ENCODE measurements at regions not wholly inside any gene's neighbourhood (a gene's known extent, or its start where the extent isn't known, plus 50 kb on each side); places are given as distances from the start of the nearest gene placed in this dataset.
"Not testable (repeated sequence)": the region's sequence is repeated elsewhere in the genome, so short reads cannot be mapped to it uniquely, and the experiment has no call there.

DNA sequence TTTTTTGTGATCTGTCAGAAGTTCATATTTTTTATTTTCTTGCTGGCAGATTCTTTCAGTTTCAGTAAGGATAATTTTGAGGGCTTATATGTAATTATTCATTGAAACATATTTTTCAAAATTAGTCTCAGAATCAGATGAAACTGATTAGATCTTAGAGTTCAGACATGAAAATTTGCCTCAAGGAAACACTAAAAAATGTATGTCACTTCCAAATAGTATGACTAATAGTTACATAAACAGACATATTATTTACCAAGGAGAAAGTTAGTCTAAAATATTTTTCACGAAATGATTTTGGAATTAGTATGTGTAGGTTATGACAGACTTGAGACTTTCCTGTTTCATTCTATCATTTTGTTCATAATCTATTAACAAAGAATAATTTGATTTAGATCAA is 628.6 kb downstream of the CCDC85A start:
- no peak for DNase-seq

DNA sequence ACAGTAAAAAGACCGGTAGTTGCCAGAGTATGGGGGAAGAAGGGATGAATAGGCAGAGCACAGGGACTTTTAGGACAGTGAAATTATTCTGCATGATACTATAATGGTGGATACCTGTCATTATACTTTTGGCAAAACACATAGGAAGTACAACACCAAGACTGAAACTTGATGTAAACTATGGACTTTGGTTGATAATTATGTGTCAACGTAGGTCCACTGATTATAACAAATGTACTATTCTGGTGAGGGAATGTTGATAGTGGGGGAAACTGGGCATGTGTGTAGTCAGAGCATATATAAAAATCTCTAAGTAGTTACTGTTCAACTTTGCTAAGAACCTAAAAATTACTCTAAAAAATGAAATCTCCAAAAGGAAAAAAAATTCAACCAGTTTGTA is 629.7 kb downstream of the CCDC85A start:
- DNase-seq: no peak

- no peak for DNase-seq
These were observed 632.9 kb downstream of the CCDC85A start for GRCh38 chr2:56816666-56817065.

GRCh38 chr2:56831780-56832179 is 648.0 kb downstream of the CCDC85A start:
- no peak for DNase-seq

GRCh38 chr2:56834686-56835085 is 650.9 kb downstream of the CCDC85A start:
- DNase-seq: no peak

DNA sequence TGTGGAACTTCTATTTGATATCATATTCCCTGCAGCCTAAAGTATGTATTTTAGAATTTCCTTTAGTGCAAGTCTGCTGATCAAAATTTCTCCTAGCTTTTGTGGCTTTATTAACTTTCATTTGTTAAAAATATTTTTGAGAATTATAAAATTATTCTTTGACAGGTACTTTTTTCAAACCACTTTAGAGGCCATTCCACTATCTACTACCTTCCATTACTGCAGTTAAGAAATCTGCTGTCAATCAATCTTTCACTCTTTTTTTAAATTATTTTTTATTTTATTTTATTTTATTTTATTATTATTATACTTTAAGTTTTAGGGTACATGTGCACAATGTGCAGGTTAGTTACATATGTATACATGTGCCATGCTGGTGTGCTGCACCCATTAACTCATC is 656.2 kb downstream of the CCDC85A start:
- DNase-seq: not testable (repeated sequence)

- DNase-seq: no peak
These were observed 677.2 kb downstream of the CCDC85A start for GRCh38 chr2:56860991-56861390.

- DNase-seq: no peak
These were observed 687.9 kb downstream of the CCDC85A start for GRCh38 chr2:56871644-56872043.

GRCh38 chr2:56874717-56875116 is 690.9 kb downstream of the CCDC85A start:
- no peak for DNase-seq

- DNase-seq: no peak
These were observed 705.9 kb downstream of the CCDC85A start for GRCh38 chr2:56889738-56890137.

DNA sequence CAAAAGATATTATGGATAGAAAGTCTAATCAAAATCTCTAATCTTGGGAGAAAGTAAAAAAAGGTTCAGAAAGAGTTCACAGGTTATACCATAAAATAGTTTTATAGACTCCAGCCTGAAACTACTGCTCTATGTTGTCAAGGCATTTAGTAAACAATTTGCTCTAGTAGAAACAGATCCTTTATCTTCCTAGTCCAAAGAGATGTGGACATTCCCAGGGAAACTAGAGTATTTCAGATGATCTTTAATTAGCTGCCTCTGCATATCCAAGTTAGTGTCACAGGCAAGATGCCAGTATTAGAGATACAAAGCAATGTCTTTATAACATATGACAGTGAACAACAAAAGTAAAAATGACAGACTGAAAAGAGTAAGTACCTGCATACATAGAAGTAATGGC is 708.6 kb downstream of the CCDC85A start:
- no peak for DNase-seq

DNA sequence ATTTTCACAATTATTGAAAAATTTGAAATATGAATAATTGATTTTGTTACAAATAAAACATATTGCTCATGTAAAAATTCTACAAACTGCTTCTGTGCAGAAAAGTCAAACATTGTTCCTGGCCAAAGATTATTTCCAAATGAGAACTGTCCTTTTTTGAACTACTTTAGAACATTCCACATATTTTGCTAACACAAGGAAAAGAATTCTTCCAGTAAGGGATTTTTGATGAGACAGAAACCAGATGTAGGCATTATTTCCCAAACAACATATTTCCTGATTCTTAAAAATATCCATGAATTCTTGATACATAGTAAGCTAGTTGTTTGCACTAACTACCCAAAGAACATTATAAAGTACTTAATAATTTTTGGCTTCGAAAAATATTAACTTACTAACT is 715.2 kb downstream of the CCDC85A start:
- DNase-seq: no peak

DNA sequence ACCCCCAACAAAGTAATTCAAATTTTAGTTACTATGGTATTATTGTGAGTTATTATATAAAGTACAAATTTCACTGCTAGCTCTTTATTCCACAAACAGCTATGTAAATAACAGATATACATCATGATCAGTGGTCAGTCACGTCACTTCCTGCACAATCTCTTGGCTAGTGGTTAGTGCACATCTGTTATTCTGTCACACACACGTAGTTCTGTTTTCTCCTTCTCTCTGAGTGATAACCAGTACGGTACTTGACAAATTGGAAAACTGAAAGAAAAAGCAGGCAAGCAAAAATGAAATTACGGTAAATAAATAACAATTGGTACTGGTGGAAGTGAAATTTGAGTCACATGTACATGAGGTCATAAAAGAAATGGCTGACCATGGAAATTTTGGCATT is 728.7 kb downstream of the CCDC85A start:
- DNase-seq: no peak

DNA sequence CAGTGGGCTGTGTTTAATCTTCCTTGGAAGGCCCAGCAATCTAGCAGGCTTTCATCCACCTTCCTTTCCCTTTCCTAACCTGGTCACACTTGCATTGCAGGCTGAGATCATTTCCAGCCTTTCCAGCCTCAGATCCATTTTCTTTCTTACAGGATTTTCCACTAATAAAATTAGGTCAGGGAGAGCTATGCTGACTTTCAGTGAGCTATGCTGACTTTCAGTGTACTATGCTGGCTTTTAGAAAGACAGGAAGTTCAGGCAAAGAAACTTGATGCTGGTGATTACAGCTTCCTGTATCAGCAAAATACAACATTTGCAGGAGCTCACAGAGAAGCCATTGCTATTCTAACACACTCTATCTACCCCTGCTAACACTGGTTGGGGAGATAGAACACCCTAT is 735.0 kb downstream of the CCDC85A start:
- DNase-seq: no peak

- DNase-seq: no peak
These were observed 750.2 kb downstream of the CCDC85A start for GRCh38 chr2:56933976-56934375.

GRCh38 chr2:56934866-56935265 is 751.1 kb downstream of the CCDC85A start:
- no peak for DNase-seq

DNA sequence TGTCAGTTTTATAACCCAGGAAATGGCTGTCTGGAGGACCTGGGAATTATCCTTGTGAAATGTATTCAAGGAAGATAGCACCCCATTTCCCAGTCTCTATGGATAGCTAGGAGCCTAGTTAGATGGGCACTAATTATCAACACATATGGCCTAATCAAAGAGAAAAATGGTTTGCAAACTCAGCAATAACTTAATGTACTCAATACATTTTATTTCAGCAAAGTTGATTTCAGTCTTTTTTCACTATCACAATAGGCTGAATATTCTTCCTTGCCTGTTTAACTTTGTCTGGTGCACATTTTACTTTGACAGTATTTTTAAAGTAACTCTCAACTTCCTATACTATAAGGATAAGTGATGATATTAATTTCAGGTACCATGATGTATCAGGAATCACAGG is 756.3 kb downstream of the CCDC85A start:
- DNase-seq: no peak

GRCh38 chr2:56952871-56953270 is 769.1 kb downstream of the CCDC85A start:
- DNase-seq: no peak

DNA sequence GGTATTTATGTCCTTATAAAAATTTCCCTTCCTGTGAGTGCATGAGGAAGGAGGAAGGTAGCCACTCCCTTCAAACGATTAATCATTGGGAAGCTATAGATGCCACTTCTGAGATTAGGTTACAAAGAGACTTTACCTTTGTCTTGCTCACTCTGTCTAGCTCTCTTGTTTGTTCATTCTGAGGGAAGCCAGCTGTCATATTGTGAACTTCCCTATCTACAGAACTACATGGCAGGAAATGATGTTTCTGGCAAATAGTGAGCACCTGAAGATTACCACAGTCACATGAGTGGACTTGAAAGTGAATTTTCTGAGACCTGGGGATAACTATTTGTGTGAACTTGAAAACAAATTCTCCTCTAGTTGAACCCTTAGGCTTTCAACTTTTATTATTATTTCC is 776.8 kb downstream of the CCDC85A start:
- DNase-seq: no peak

- DNase-seq: no peak
These were observed 778.9 kb downstream of the CCDC85A start for GRCh38 chr2:56962673-56963072.

- no peak for DNase-seq
These were observed 785.7 kb downstream of the CCDC85A start for GRCh38 chr2:56969513-56969912.

DNA sequence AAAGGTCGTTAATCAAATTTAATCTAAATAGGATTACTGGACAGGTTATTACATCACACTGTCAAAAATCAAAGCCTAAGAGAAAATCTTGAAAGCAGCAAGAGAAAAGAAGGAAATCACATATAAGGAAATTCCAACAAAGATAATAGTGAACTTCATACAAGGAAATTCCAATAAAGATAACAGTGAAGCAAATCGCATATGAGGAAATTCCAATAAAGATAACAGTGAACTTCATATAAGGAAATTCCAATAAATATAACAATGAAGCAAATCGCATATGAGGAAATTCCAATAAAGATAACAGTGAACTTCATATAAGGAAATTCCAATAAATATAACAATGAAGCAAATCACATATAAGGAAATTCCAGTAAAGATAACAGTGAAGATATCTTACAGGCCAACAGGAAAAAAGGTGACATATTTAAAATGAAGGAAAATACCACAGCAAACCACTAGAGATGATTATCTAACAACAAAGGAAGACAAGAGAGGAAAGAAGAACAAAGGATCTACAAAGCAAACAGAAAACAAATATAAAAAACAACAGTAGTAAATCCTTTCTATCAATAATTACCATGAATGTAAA is 787.7 kb downstream of the CCDC85A start:
- no peak for DNase-seq

GRCh38 chr2:56981554-56981953 is 797.8 kb downstream of the CCDC85A start:
- DNase-seq: no peak

- no peak for DNase-seq
These were observed 801.8 kb downstream of the CCDC85A start for GRCh38 chr2:56985609-56986008.

- DNase-seq: no peak
These were observed 838.7 kb downstream of the CCDC85A start for GRCh38 chr2:57022496-57022895.
